Ishikawa (cell line): ENCODE measurements at regions not wholly inside any gene's neighbourhood (a gene's known extent, or its start where the extent isn't known, plus 50 kb on each side); places are given as distances from the start of the nearest gene placed in this dataset.

Source experiments
- EP300 ChIP-seq: IDR thresholded peaks from 2 replicates; pipeline ENCODE4 v1.6.1; 2012; ENCODE audit warnings: borderline replicate concordance
- TCF12 ChIP-seq: IDR thresholded peaks from 2 replicates; pipeline ENCODE4 v1.6.1; 2012; ENCODE audit warnings: low read depth
- TEAD4 ChIP-seq: IDR thresholded peaks from 2 replicates; pipeline ENCODE4 v1.6.1; 2012

DNA sequence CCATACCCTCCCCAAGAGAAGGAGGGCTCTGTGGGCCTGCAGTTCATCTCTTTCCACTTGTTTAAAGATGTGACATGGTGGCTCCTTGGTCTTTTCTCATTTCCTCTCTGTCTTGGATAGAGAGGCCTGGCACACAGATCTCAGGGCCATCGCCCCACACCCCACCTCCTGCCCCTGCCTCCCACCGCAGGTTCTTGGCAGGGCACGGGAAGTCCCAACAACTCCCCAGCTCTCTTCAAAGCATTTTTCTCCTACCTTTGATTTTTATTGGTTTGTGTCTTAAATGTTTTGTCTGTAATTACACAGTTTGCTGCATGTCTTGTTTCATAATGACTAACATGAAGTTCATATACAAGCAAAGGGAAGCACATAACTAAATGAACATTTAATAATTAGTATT, 178.5 kb upstream of the MSX2 start:
- TF ChIP-seq EP300 (no peak), TCF12 (no peak), TEAD4 (no peak)
